WTC11 (cell line): ENCODE measurements at regions not wholly inside any gene's neighbourhood (a gene's known extent, or its start where the extent isn't known, plus 50 kb on each side); places are given as distances from the start of the nearest gene placed in this dataset.

ENCODE experiments used
- MAX ChIP-seq: sonication (generic); formaldehyde crosslinking; IDR thresholded peaks from 2 replicates; pipeline ENCODE4 v1.8.0; 2022; ENCODE audit warnings: mild to moderate bottlenecking, missing genetic modification reagents
- MYBL2 ChIP-seq: sonication (generic); formaldehyde crosslinking; IDR thresholded peaks from 2 replicates; pipeline ENCODE4 v1.8.1; 2023; ENCODE audit warnings: mild to moderate bottlenecking, moderate library complexity, missing genetic modification reagents
- PREB ChIP-seq: sonication (generic); formaldehyde crosslinking; IDR thresholded peaks from 2 replicates; pipeline ENCODE4 v1.8.1; 2022; ENCODE audit warnings: mild to moderate bottlenecking, missing genetic modification reagents, moderate library complexity, borderline replicate concordance
- SP1 ChIP-seq: sonication (generic); formaldehyde crosslinking; conservative IDR thresholded peaks from 2 replicates; pipeline ENCODE4 v1.8.1; 2022; ENCODE audit warnings: missing genetic modification reagents
- TCF7 ChIP-seq: sonication (generic); formaldehyde crosslinking; IDR thresholded peaks from 2 replicates; pipeline ENCODE4 v1.8.0; 2022; ENCODE audit warnings: mild to moderate bottlenecking, low read depth, missing genetic modification reagents, moderate library complexity
- ZNF416 ChIP-seq: fragments of 250-450 bp; sonication (Bioruptor Pico); IDR thresholded peaks from 2 replicates; pipeline ENCODE4 v1.9.0; 2021; ENCODE audit warnings: mild to moderate bottlenecking, inconsistent platforms

- TF ChIP-seq MYBL2 (CRISPR knock-in tag) (no peak), TCF7 (CRISPR knock-in tag) (no peak), ZNF416 (CRISPR knock-in tag) (no peak), PREB (CRISPR knock-in tag) (no peak), MAX (CRISPR knock-in tag) (no peak), SP1 (CRISPR knock-in tag) (no peak)
These were observed 239.1 kb downstream of the MAN2A1 start for GRCh38 chr5:109928811-109929210.
